B cell (primary cell): ENCODE measurements at regions not wholly inside any gene's neighbourhood (a gene's known extent, or its start where the extent isn't known, plus 50 kb on each side); places are given as distances from the start of the nearest gene placed in this dataset.

Experiments
- ATAC-seq: fragments of 200-7000 bp; cut with Tn5 transposase; one replicate; pipeline ENCODE4 v1.10.0; 2021; ENCODE audit warnings: low read depth, mild to moderate bottlenecking, moderate number of reproducible peaks, moderate library complexity
- CTCF ChIA-PET: fragments of 350-600 bp; sonication (Branson Sonifier 250); formaldehyde crosslinking; loops from one replicate; lab custom pipeline; 2021; ENCODE audit warnings: antibody characterized with exemption, inconsistent platforms; lab: Charles Lee
- POLR2A ChIA-PET: fragments of 350-600 bp; sonication (Branson Sonifier 250); formaldehyde crosslinking; loops from one replicate; lab custom pipeline; 2021; ENCODE audit warnings: antibody characterized with exemption; lab: Charles Lee
- DNase-seq: peaks from one replicate; pipeline ENCODE4 v3.0.0; 2013
- H2AFZ ChIP-seq: 2 replicates; pipeline ENCODE4 v1.6.1; 2012; ENCODE audit warnings: mild to moderate bottlenecking, low read depth, low read length; ENCODE audit not compliant: insufficient read depth, poor library complexity, severe bottlenecking
- H3K27ac ChIP-seq, 2 donors: 1 replicate in 1 of 2; 2 replicates in 1 of 2; pipeline ENCODE4 v1.5.1; 2012 to 2013; ENCODE audit warnings: low read length in 2 of 2, mild to moderate bottlenecking in 2 of 2, moderate library complexity in 1 of 2
- H3K27me3 ChIP-seq, 4 experiments: fragments of 200-600 bp in 1 of 4; sonication (generic) in 1 of 4; replicated peaks in 1 of 4; 1 replicate in 2 of 4; 2 replicates in 2 of 4; pipeline versions ENCODE4 v1.6.1 to v1.7.0; 2013 to 2016; ENCODE audit warnings: low read length in 3 of 4, mild to moderate bottlenecking in 2 of 4, mixed read lengths in 1 of 4, moderate library complexity in 1 of 4; ENCODE audit not compliant: insufficient read depth in 4 of 4, control insufficient read depth in 3 of 4; ENCODE audit errors: control extremely low read depth in 1 of 4
- H3K36me3 ChIP-seq, 2 experiments: replicated peaks in 1 of 2; 1 replicate in 1 of 2; 2 replicates in 1 of 2; pipeline versions ENCODE4 v1.6.1 to v1.7.1; 2013; ENCODE audit warnings: low read length in 1 of 2; ENCODE audit not compliant: insufficient read depth in 2 of 2, control insufficient read depth in 1 of 2; ENCODE audit errors: control extremely low read depth in 1 of 2, extremely low read depth in 1 of 2
- H3K4me1 ChIP-seq, 2 donors: fragments of 200-600 bp in 1 of 2; sonication (generic) in 1 of 2; 1 replicate in 1 of 2; 2 replicates in 1 of 2; pipeline versions ENCODE4 v1.5.1 to v1.6.1; 2013 to 2017; ENCODE audit warnings: low read length in 2 of 2; ENCODE audit not compliant: control insufficient read depth in 2 of 2, insufficient read depth in 2 of 2
- H3K4me2 ChIP-seq: replicated peaks from 2 replicates; pipeline ENCODE3; 2012; ENCODE audit warnings: mild to moderate bottlenecking, low read depth, low read length; ENCODE audit not compliant: poor library complexity, severe bottlenecking
- H3K4me3 ChIP-seq, 5 experiments: fragments of 200-600 bp in 1 of 5; sonication (generic) in 1 of 5; 1 replicate in 3 of 5; 2 replicates in 2 of 5; pipeline versions ENCODE4 v1.5.1 to v1.7.0; 2011 to 2016; ENCODE audit warnings: low read length in 4 of 5, mild to moderate bottlenecking in 4 of 5, low read depth in 2 of 5, control low read depth in 1 of 5, moderate library complexity in 1 of 5; ENCODE audit not compliant: insufficient read depth in 1 of 5; ENCODE audit errors: control extremely low read depth in 1 of 5, extremely low read depth in 1 of 5
- H3K79me2 ChIP-seq: fragments of 200-600 bp; sonication (generic); one replicate; pipeline ENCODE4 v1.6.0; 2016; ENCODE audit warnings: low read length; ENCODE audit not compliant: control insufficient read depth, insufficient read depth
- H3K9ac ChIP-seq: fragments of 200-600 bp; sonication (generic); 2 replicates; pipeline ENCODE4 v1.6.1; 2017; ENCODE audit warnings: mild to moderate bottlenecking, low read length, moderate library complexity
- H3K9me3 ChIP-seq, 3 donors: one replicate each; pipeline versions ENCODE4 v1.6.1 to v1.7.1; 2013; ENCODE audit warnings: low read length in 2 of 3; ENCODE audit not compliant: control insufficient read depth in 2 of 3, insufficient read depth in 1 of 3; ENCODE audit errors: control extremely low read depth in 1 of 3
- H4K20me1 ChIP-seq: 2 replicates; pipeline ENCODE4 v1.6.0; 2012; ENCODE audit warnings: mild to moderate bottlenecking, low read length; ENCODE audit not compliant: insufficient read depth, control insufficient read depth, poor library complexity, severe bottlenecking
- H3K27ac Mint-ChIP-seq: one replicate; pipeline ENCODE4 v1.8.0; 2021; ENCODE audit warnings: mixed read lengths
- H3K27me3 Mint-ChIP-seq: one replicate; pipeline ENCODE4 v1.8.0; 2021; ENCODE audit warnings: mixed read lengths
- H3K4me1 Mint-ChIP-seq: one replicate; pipeline ENCODE4 v1.8.0; 2021; ENCODE audit warnings: mixed read lengths
- H3K4me3 Mint-ChIP-seq: one replicate; pipeline ENCODE4 v1.8.0; 2021; ENCODE audit warnings: mixed read lengths
- H3K9me3 Mint-ChIP-seq: one replicate; pipeline ENCODE4 v1.8.0; 2022; ENCODE audit warnings: mixed read lengths; ENCODE audit not compliant: insufficient read depth
- EZH2 ChIP-seq: IDR thresholded peaks from 2 replicates; pipeline ENCODE4 v1.6.1; 2012; ENCODE audit warnings: borderline replicate concordance, low read depth, mild to moderate bottlenecking, moderate library complexity, low read length; ENCODE audit not compliant: insufficient read depth, poor library complexity, severe bottlenecking
- WGBS: methylation state at CpG from one replicate; pipeline ENCODE4 v1.1.5; 2013; ENCODE audit warnings: missing lambda C conversion rate; ENCODE audit not compliant: insufficient coverage; 5-methylcytosine and 5-hydroxymethylcytosine counted together
- intact Hi-C: fragments of 100-400 bp; cut with micrococcal nuclease; formaldehyde crosslinking; loops from one replicate; pipeline ENCODE4 v1.10.0; 2022
- TF ChIP-seq, protein P1 (sequence below): fragments of 200-600 bp; IDR thresholded peaks from one replicate; pipeline ENCODE4 v1.8.0; 2022; ENCODE audit warnings: antibody characterized with exemption, mild to moderate bottlenecking

DNA sequence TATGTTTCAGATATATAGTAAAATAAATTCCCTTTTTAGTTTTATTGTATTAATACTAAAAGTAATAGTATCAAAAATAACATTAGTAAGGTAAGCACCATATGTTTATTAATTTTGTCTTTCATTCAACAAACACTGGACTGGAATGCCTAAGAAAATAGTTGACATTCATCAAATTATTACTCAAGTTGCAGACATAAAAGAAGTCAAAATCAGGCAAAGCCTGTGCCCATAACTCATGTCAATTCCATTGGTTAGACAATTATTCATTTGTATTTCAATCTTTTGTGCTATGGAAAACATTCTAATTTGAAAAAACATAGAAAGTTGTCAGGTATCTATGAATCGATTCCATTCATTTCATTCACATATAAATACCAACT lies 158.9 kb downstream of the CEMIP2 start:
- Mint-ChIP-seq H3K9me3 (no peaks in the 10 kb centered on the region), H3K4me1 (no peaks in the 10 kb centered on the region), H3K4me3 (no peak overlapping the region), H3K27ac (no peak overlapping the region), H3K27me3 (no peaks in the 10 kb centered on the region)
- H3K9me3 ChIP-seq: peaks cover 0 to 3% (median 2%) of the 10 kb centered on the region in 3 donors
- H3K9ac ChIP-seq: no peak overlapping the region
- ChIA-PET CTCF (interaction anchor here (1.5 kb wide), 1 partner anchor 429 kb away, joined by 5 read pairs; no protein-coding TSS in a partner anchor), POLR2A (no interaction called here)
- ATAC-seq (no peak), DNase-seq (no peak)
- no peaks in the 10 kb centered on the region for H4K20me1 ChIP-seq
- H3K27ac ChIP-seq: no peak overlapping the region
- no peaks in the 10 kb centered on the region for H3K36me3 ChIP-seq
- TF ChIP-seq EZH2: no peak
- TF ChIP-seq, protein P1, sequence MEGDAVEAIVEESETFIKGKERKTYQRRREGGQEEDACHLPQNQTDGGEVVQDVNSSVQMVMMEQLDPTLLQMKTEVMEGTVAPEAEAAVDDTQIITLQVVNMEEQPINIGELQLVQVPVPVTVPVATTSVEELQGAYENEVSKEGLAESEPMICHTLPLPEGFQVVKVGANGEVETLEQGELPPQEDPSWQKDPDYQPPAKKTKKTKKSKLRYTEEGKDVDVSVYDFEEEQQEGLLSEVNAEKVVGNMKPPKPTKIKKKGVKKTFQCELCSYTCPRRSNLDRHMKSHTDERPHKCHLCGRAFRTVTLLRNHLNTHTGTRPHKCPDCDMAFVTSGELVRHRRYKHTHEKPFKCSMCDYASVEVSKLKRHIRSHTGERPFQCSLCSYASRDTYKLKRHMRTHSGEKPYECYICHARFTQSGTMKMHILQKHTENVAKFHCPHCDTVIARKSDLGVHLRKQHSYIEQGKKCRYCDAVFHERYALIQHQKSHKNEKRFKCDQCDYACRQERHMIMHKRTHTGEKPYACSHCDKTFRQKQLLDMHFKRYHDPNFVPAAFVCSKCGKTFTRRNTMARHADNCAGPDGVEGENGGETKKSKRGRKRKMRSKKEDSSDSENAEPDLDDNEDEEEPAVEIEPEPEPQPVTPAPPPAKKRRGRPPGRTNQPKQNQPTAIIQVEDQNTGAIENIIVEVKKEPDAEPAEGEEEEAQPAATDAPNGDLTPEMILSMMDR: no peak
- no peaks in the 10 kb centered on the region for H3K27me3 ChIP-seq
- H3K79me2 ChIP-seq: no peaks in the 10 kb centered on the region
- no peak overlapping the region for H2AFZ ChIP-seq
- no CpG with 5 or more reads among the region's 1 CpG for WGBS
- H3K4me3 ChIP-seq: no peak overlapping the region
- H3K4me2 ChIP-seq: no peak overlapping the region
- no peaks in the 10 kb centered on the region for H3K4me1 ChIP-seq
- intact Hi-C loops: loop anchor here (10.0 kb wide), 1 partner anchor 325 kb away; no protein-coding TSS in a partner anchor

DNA sequence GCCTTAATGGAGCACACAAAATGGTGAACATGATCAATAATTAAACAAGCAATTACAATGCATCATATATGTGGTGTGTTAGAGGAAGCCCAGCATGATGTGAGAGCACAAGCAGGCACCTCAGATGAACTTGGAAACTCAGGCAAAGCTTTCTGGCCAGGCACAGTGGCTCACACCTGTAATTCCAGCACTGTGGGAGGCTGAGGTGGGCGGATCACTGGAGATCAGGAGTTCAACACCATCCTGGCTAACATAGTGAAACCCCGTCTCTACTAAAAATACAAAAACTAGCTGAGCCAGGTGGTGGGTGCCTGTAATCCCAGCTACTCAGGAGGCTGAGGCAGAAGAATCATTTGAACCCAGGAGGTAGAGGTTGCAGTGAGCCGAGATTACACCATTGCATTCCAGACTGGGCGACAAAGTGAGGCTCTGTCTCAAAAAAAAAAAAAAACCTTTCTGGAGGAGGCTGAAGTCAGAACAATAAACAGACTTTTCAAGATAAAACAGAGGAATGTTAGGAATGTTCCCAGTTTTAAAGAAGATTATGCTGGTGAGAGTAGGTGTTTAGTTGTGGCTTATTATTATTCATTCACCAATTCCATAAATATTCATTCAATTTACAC lies 159.4 kb downstream of the CEMIP2 start:
- ChIA-PET CTCF (interaction anchor here (1.5 kb wide), 1 partner anchor 210 kb away, joined by 4 read pairs; no protein-coding TSS in a partner anchor), POLR2A (no interaction called here)
- H3K27ac Mint-ChIP-seq: no peak overlapping the region
- no peaks in the 10 kb centered on the region for H3K27me3 ChIP-seq
- H3K79me2 ChIP-seq: no peaks in the 10 kb centered on the region
- no peak overlapping the region for H3K27ac ChIP-seq
- H3K9me3 ChIP-seq: peaks cover 0 to 3% (median 2%) of the 10 kb centered on the region in 3 donors
- H3K4me1 Mint-ChIP-seq: no peaks in the 10 kb centered on the region
- no peaks in the 10 kb centered on the region for H3K4me1 ChIP-seq
- no peaks in the 10 kb centered on the region for H3K36me3 ChIP-seq
- H3K4me2 ChIP-seq: no peak overlapping the region
- WGBS: no CpG with 5 or more reads among the region's 4 CpGs
- ATAC-seq (no peak), DNase-seq (no peak)
- no peaks in the 10 kb centered on the region for H3K9me3 Mint-ChIP-seq
- H3K27me3 Mint-ChIP-seq: no peaks in the 10 kb centered on the region
- TF ChIP-seq, protein P1: no peak
- TF ChIP-seq EZH2: no peak
- H3K9ac ChIP-seq: no peak overlapping the region
- no peaks in the 10 kb centered on the region for H4K20me1 ChIP-seq
- no peak overlapping the region for H3K4me3 ChIP-seq
- intact Hi-C loops: loop anchor here (10.0 kb wide), 1 partner anchor 324 kb away; no protein-coding TSS in a partner anchor
- no peak overlapping the region for H3K4me3 Mint-ChIP-seq
- no peak overlapping the region for H2AFZ ChIP-seq
